Gastroesophageal sphincter (tissue), 4 donors: ENCODE measurements at regions not wholly inside any gene's neighbourhood (a gene's known extent, or its start where the extent isn't known, plus 50 kb on each side); places are given as distances from the start of the nearest gene placed in this dataset.

ENCODE experiments used
- ATAC-seq: fragments of 150-250 bp; one replicate; pipeline ENCODE4 v1.9.1; 2016; ENCODE audit warnings: mild to moderate bottlenecking, moderate library complexity
- H3K27ac ChIP-seq, 4 donors: fragments of 200-600 bp; sonication (generic) in 3 of 4; 1 replicate in 3 of 4; 2 replicates in 1 of 4; pipeline ENCODE4 v1.5.1; 2016 to 2019
- H3K27me3 ChIP-seq: fragments of 200-600 bp; sonication (generic); one replicate; pipeline ENCODE4 v1.5.1; 2019
- H3K36me3 ChIP-seq, 2 donors: fragments of 200-600 bp; sonication (generic); one replicate each; pipeline ENCODE4 v1.5.1; 2019; ENCODE audit warnings: control low read depth in 1 of 2
- H3K4me1 ChIP-seq, 3 donors: fragments of 200-600 bp; sonication (generic); 1 replicate in 2 of 3; 2 replicates in 1 of 3; pipeline ENCODE4 v1.5.1; 2016 to 2019; ENCODE audit warnings: control low read depth in 2 of 3
- H3K4me3 ChIP-seq, 2 donors: fragments of 200-600 bp; sonication (generic); one replicate each; pipeline ENCODE4 v1.5.1; 2019; ENCODE audit warnings: mild to moderate bottlenecking in 1 of 2, moderate library complexity in 1 of 2
- H3K9me3 ChIP-seq, 3 donors: fragments of 200-600 bp; sonication (generic); one replicate each; pipeline ENCODE4 v1.5.1; 2017 to 2019; ENCODE audit warnings: control low read depth in 2 of 3
- EP300 ChIP-seq: sonication (generic); formaldehyde crosslinking; IDR thresholded peaks from one replicate; pipeline ENCODE4 v1.6.1; 2017; ENCODE audit warnings: antibody characterized with exemption, mild to moderate bottlenecking
- POLR2A ChIP-seq, 2 donors: fragments of 450-650 bp; IDR thresholded peaks; one replicate each; pipeline ENCODE4 v1.6.1; 2017; ENCODE audit warnings: antibody characterized with exemption in 2 of 2, mild to moderate bottlenecking in 2 of 2, moderate library complexity in 1 of 2
- POLR2AphosphoS5 ChIP-seq: sonication (generic); formaldehyde crosslinking; IDR thresholded peaks from one replicate; pipeline ENCODE4 v1.6.1; 2017; ENCODE audit warnings: antibody characterized with exemption
- WGBS, 2 donors: methylation state at CpG; one replicate each; pipeline ENCODE4 v1.1.5; 2018; ENCODE audit warnings: low coverage in 1 of 2; 5-methylcytosine and 5-hydroxymethylcytosine counted together
- TF ChIP-seq, protein P1 (sequence below), 4 experiments: fragments of 200-600 bp in 2 of 4; fragments of 450-650 bp in 2 of 4; sonication (generic) in 1 of 4; IDR thresholded peaks; one replicate each; pipeline ENCODE4 v1.5.1; 2017 to 2019; ENCODE audit warnings: antibody characterized with exemption in 4 of 4, mild to moderate bottlenecking in 2 of 4, moderate library complexity in 2 of 4

- TF ChIP-seq POLR2AphosphoS5 (no peak), EP300 (no peak), POLR2A (IDR thresholded peaks at IDR 0.05) (no peak)
- TF ChIP-seq, protein P1, sequence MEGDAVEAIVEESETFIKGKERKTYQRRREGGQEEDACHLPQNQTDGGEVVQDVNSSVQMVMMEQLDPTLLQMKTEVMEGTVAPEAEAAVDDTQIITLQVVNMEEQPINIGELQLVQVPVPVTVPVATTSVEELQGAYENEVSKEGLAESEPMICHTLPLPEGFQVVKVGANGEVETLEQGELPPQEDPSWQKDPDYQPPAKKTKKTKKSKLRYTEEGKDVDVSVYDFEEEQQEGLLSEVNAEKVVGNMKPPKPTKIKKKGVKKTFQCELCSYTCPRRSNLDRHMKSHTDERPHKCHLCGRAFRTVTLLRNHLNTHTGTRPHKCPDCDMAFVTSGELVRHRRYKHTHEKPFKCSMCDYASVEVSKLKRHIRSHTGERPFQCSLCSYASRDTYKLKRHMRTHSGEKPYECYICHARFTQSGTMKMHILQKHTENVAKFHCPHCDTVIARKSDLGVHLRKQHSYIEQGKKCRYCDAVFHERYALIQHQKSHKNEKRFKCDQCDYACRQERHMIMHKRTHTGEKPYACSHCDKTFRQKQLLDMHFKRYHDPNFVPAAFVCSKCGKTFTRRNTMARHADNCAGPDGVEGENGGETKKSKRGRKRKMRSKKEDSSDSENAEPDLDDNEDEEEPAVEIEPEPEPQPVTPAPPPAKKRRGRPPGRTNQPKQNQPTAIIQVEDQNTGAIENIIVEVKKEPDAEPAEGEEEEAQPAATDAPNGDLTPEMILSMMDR (IDR thresholded peaks at IDR 0.05) = no peak
Measured at GRCh38 chr9:26078706-26079105, 400.5 kb upstream of the TUSC1 start.

DNA sequence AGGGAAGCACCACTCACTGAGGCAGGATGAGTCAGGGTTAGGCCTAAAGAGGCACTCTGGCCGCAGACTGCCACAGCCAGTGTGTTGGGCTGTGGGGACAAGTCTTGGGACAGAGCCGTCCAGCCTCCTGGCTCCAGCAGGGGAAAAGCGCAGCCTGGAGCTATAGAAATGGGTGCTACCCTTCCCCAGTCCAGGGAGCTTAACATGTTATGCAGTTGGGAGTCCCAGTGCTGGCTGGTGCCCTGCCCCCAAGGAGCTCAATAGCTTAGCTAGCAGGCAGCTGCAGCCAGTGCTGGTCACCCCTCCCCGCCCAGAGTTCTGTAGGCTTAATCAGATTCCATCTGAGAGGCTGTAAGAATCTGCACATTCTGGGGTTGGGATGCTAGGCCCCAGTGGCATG is 399.6 kb upstream of the TUSC1 start:
- Histone ChIP-seq H3K4me1 (no peaks in the 10 kb centered on the region), H3K4me3 (no peak overlapping the region), H3K27ac (no peak overlapping the region), H3K27me3 (no peaks in the 10 kb centered on the region), H3K36me3 (no peaks in the 10 kb centered on the region), H3K9me3 (peaks cover 0 to 40% (median 0%) of the 10 kb centered on the region in 3 donors)
- no CpG with 5 or more reads among the region's 4 CpGs for WGBS, 2 donors
- no peak for ATAC-seq
- no peak for TF ChIP-seq EP300
- no peak for TF ChIP-seq POLR2AphosphoS5

More at GRCh38 chr9:26078706-26079105, 400.5 kb upstream of the TUSC1 start:
- Histone ChIP-seq H3K27me3 (no peaks in the 10 kb centered on the region), H3K9me3 (peaks cover 0 to 34% (median 0%) of the 10 kb centered on the region in 3 donors), H3K4me1 (no peaks in the 10 kb centered on the region), H3K4me3 (no peak overlapping the region), H3K27ac (no peak overlapping the region), H3K36me3 (no peaks in the 10 kb centered on the region)
- 40 to 62% methylated on average over 4 of the region's 4 CpGs for WGBS, 2 donors
- no peak for ATAC-seq

DNA sequence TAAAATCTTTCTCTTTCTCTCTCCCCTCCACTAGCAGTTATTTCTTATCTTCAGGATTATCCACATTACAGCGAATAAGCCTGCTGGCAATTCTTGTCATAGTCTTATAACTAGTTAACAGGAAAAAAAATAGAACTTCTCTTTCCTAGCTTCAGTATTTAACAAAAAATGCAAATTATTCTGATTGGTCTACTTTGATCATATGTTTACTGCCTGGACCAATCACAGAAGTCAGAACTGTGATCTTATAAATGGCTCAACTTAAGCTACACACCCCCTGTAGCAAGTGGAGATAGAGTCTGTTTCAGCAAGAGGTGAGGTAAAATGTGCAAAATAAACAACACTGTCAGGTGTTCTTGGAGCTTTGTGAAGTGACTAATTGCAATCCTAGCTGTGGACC is 389.4 kb upstream of the TUSC1 start:
- Histone ChIP-seq H3K27me3 (no peaks in the 10 kb centered on the region), H3K36me3 (no peaks in the 10 kb centered on the region), H3K4me1 (peaks cover 0 to 4% (median 0%) of the 10 kb centered on the region in 3 donors), H3K9me3 (no peaks in the 10 kb centered on the region), H3K27ac (no peak overlapping the region), H3K4me3 (no peak overlapping the region)
- ATAC-seq = no peak
- 50 to 75% methylated on average over 1 of the region's 1 CpG for WGBS, 2 donors
- no peak for TF ChIP-seq EP300
- TF ChIP-seq, protein P1 (IDR thresholded peaks at IDR 0.05) = no peak

DNA sequence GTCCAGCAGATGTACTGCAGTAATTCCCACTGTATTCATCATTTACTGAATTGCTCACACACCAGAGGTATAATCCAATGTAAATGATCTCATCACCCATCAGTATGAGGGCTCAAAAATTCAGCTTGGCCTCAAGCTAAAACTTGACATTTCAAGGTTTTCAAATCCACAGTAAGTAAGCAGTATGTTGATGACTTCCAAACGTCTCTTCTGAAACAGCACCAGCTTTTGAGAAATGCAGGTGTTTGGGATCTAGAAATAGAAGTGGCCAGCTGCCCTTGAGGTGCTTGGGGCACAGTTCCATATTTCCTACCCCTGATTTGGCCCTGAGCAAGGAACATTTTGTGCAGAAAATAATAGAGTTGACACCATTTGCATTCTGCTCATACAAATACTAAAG is 388.0 kb upstream of the TUSC1 start:
- Histone ChIP-seq H3K27ac (no peak overlapping the region), H3K36me3 (no peaks in the 10 kb centered on the region), H3K4me3 (no peak overlapping the region), H3K4me1 (peaks cover 0 to 4% (median 0%) of the 10 kb centered on the region in 3 donors), H3K27me3 (no peaks in the 10 kb centered on the region), H3K9me3 (no peaks in the 10 kb centered on the region)
- ATAC-seq = no peak
- WGBS, 2 donors = 9 to 17% methylated on average over 1 of the region's 1 CpG
- TF ChIP-seq POLR2AphosphoS5 (no peak), EP300 (no peak), POLR2A (IDR thresholded peaks at IDR 0.05) (no peak)
- TF ChIP-seq, protein P1 (IDR thresholded peaks at IDR 0.05) = no peak

DNA sequence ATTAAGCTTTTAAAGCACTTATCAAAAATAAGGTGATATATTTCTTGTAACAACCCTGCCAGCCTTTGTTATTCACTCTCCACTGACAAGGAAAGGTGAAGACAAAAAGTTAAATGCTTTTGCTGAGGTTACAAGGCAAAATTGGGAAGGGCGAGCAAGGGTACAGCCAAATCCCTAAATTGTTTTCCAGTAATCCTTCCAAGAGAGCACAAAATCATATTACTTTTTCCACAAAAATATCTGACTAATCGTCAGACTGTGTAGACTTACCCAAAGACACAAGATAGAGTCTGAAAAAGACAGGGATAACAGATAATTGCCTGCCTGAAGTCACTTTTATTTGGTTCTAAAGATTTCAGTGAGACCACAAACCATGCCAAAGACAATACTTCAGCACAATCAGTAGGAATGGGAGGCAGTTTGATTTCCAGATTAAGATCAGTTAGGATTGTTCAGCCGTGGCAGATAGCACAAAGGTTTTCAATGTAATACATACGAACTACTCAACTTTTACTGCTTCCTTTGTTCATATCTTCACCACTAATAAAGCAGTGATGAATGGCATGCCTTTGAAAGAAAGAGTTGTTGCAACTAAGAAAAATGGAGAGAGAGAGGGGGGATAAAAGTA is 383.8 kb upstream of the TUSC1 start:
- no peak overlapping the region for H3K4me3 ChIP-seq
- 57 to 72% methylated on average over 4 of the region's 4 CpGs for WGBS, 2 donors
- peaks cover 0 to 7% (median 0%) of the 10 kb centered on the region in 3 donors for H3K4me1 ChIP-seq
- H3K27me3 ChIP-seq = no peaks in the 10 kb centered on the region
- TF ChIP-seq, protein P1 (IDR thresholded peaks at IDR 0.05) = no peak
- TF ChIP-seq POLR2A (IDR thresholded peaks at IDR 0.05) (no peak), EP300 (no peak), POLR2AphosphoS5 (no peak)
- no peaks in the 10 kb centered on the region for H3K36me3 ChIP-seq
- no peak overlapping the region for H3K27ac ChIP-seq
- no peaks in the 10 kb centered on the region for H3K9me3 ChIP-seq
- no peak for ATAC-seq
